MV-4-11 (cell line): ENCODE measurements at regions not wholly inside any gene's neighbourhood (a gene's known extent, or its start where the extent isn't known, plus 50 kb on each side); places are given as distances from the start of the nearest gene placed in this dataset.
"Not testable (repeated sequence)": the region's sequence is repeated elsewhere in the genome, so short reads cannot be mapped to it uniquely, and the experiment has no call there.

Experiments used
- DNase-seq: peaks from one replicate; lab custom pipeline; 2025; lab: John Stamatoyannopoulos, UW

DNA sequence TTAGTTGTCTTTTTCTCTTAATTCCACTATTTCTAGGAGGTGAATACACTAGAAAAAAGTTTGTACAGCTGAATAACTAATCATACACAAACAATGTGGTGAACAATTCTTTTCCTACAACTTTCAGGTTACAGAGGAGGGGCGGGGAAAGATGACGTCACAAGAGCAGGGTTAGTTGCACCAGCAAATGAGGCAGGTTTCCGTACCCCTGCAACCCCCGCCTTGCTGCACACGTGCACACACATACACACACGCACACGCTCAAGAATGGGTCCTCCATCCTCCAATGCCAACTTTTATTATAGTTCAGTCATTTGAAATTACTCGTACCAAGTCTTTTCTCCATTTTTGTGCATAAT is 122.8 kb downstream of the ARL4C start:
- DNase-seq: no peak

GRCh38 chr2:234373481-234374149 is 123.3 kb downstream of the ARL4C start:
- DNase-seq: no peak

DNA sequence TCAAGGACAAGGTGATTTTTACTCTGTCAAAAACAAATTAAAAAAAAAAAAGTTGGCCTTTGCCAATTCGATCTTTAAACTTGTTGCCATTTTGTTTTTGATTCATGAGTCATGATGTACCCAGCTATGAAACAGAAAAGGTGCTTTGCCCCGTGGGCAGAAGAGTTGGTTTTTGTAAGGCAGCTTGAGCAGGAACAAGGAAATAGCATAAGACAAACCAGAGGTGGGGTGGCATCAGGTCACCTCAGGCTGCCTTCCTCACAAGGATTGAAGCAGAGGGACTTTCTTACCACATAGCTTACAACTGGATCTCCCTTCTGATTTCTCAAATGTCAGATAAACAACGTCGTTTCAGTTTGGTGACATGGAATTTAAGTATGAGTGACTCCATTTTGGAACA is 123.8 kb downstream of the ARL4C start:
- DNase-seq: no peak

GRCh38 chr2:234372506-234372905 is 124.4 kb downstream of the ARL4C start:
- no peak for DNase-seq

- DNase-seq: peak; percentile 42
These were observed 128.0 kb downstream of the ARL4C start for GRCh38 chr2:234368861-234369261.

GRCh38 chr2:234366891-234367290 is 130.0 kb downstream of the ARL4C start:
- peak; percentile 30 for DNase-seq

DNA sequence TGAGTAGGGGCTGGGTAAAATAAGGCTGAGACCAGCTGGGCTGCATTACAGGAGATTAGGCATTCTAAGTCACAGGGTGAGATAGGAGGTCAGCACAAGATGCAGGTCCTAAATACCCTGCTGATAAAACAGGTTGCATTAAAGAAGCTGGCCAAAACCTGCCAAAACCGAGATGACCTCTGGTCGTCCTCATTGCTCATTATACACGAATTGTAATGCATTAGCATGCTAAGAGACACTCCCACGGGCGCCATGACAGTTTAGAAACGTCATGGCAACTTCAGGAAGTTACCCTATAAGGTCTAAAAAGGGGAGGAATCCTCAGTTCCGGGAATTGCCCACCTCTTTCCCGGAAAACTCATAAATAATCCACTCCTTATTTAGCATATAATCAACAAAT is 132.2 kb downstream of the ARL4C start:
- no peak for DNase-seq

- DNase-seq: no peak
These were observed 133.1 kb downstream of the ARL4C start for GRCh38 chr2:234363647-234364294.

DNA sequence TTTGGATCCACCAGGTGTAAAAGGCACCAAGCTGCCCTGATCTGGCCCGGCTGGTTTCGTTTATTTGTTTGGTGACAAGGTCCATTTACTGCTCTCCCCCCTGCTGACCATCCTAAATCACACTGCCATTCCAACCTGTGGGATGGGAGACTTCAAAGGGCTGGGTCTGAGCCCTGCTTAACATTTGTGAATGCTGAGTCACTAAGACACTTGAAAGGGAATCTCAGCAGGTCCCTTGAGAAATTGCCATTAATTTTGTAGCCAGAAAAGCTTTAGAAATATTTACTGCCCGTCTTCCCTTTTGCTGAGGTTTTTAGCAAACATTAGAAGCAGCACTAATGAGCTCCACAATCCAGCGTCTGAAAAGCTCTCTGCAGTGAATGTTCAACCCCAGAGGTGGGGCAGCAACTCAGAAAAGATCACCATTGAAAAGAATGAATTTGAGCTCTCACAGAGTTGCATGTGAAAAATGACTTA is 133.8 kb downstream of the ARL4C start:
- DNase-seq: no peak

GRCh38 chr2:234360313-234360975 is 136.4 kb downstream of the ARL4C start:
- DNase-seq: not testable (repeated sequence)

DNA sequence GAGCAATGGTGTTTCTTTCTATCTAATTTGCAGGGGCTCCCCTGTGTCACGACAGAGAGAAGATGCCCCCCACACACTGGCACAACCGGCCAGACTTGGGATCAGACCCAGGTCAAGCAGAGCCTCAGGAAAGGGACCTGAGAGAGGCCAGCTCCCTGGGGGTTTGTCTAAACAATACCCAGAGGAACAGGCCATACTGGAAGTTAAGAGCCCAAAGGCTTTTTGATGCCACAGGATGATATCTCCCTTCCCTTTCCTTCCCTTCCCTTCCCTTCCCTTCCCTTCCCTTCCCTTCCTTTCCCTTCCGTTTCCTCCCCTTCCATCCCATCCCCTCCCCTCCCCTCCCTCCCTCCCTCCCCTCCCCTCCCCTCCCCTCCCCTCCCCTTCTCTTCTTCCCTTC is 139.2 kb downstream of the ARL4C start:
- DNase-seq: no peak

GRCh38 chr2:234355808-234356365 is 141.0 kb downstream of the ARL4C start:
- DNase-seq: no peak

DNA sequence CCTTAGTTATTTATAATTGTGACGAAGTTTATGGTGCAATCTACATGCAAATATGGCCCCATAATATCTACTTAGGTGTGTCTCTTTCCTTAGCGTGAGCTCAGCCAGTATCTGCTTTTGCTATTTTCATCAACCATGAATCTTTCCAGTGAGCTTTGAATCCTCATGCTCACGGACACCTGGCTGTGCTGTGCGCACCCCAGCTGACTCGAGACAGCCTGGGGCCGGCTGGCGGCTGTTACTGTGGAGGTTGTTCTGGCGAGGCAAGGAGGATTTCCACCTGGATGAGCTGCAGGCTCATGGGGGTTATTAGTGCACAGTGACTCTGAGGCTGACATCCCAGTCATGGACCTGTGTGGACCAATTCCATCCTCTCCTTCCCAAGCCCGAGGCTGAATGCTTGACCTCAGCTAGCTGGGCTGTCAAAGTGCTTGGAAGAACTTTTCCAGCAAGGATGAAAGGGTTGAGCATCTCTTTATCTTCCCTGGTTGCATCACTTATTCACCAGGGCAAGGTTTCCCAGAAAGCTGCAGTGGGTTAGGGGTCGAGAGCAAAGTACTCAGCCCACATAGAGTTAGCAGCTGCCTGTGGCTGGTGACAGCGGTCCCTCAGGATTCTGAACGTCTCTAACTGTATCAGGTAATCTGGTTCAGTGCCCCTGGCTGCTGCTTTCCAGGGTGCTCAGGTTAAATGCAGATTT is 141.7 kb downstream of the ARL4C start:
- no peak for DNase-seq

DNA sequence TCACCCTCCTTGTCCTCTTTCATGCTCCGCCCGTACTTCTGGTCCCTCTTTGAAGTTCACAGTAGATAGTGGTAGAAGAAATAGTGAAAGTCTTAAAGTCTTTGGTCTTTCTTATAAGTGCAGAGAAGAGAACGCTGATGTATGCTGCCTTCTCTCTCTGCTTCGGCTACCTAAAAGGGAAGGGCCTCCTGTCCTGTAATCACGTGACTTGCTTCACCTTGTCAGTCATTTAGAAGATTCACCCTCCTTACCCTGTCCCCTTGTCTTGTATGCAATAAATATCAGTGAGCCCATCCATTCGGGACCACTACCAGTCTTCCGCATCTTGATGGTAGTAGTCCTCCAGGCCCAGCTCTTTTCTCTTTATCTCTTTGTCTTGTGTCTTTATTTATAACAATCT is 144.6 kb downstream of the ARL4C start:
- no peak for DNase-seq

DNA sequence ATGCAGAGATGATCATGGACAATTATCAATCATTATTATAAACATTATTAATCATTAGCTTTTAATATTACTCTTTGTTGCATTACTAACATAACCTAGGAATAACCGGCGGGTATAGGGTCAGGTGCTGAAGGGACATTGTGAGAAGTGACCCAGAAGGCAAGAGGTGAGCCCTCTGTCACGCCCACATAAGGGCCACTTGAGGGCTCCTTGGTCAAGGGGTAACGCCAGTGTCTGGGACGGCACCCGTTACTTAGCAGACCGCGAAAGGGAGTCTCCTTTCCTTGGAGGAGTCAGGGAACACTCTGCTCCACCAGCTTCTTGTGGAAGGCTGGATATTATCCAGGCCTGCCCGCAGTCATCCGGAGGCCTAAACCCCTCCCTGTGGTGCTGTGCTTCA is 145.0 kb downstream of the ARL4C start:
- DNase-seq: not testable (repeated sequence)

- peak; percentile 71 for DNase-seq
These were observed 148.8 kb downstream of the ARL4C start for GRCh38 chr2:234348081-234348480.

GRCh38 chr2:234345921-234346320 is 151.0 kb downstream of the ARL4C start:
- DNase-seq: no peak

- DNase-seq: no peak
These were observed 152.9 kb downstream of the ARL4C start for GRCh38 chr2:234344012-234344411.

DNA sequence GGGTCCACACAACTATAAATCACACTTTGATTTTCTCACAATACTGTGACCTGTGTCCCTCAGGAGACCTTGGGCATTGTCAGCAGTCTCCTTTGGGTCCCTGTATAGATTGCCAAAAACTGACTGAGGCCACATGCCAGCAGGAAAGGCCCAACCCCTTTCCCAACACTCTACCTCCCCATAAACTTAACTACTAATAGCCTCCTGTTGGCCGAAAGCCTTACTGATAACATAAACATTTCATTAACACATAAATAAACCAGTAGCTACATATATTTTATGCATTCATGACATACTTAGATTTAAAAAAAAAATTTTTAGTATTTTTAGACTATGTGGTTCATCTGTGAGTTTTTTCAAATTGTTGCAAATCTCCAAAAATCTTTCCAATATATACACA is 153.5 kb downstream of the ARL4C start:
- no peak for DNase-seq

DNA sequence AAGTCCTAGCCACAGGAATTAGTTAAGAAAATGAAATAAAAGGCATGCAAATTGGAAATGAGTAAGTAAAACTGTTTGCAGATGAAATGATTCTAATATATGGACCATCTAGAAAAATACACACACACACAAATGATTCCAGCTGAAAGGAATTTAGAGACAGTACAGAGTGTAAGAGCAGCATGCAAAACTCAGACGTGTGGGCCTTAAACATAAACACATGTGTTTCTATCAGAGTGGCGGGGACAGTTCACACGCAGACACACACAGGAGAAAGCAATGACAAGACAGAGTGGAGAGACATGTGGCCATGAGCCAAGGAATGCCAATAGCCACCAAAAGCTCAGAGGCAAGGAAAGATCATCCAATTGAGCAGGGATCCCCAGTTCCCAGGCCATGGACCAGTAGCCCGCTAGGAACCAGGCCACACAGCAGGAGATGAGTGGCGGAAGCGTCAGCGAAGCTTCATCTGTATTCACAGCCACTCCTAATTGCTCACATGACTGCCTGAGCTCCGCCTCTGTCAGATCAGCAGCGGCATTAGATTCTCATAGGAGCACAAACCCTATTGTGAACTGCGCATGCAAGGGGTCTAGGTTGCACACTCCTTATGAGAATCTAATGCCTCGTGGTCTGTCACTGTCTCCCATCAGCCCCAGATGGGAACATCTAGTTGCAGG is 155.4 kb downstream of the ARL4C start:
- no peak for DNase-seq

DNA sequence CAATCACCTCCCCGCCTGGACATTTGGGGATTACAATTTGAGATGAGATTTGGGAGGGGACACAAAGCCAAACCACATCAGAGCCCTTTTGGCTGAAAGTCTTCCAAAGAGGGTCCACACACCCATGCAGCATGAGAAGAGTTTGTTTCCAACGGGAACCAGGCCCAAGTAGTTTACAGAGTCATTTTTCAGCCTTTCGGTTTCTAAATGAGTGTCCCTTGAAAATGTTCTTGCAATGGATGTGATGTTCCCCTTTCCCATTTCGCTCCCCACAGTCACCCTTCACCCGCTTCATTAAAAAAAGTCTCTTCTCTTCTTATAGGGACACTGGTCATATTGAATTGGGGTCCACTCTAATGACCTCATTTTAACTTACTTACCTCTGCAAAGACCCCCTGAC is 157.4 kb downstream of the ARL4C start:
- DNase-seq: peak; percentile 49

GRCh38 chr2:234339011-234339410 is 157.9 kb downstream of the ARL4C start:
- no peak for DNase-seq
